GM19463 (cell line): ENCODE measurements at regions not wholly inside any gene's neighbourhood (a gene's known extent, or its start where the extent isn't known, plus 50 kb on each side); places are given as distances from the start of the nearest gene placed in this dataset.
"Not testable (repeated sequence)": the region's sequence is repeated elsewhere in the genome, so short reads cannot be mapped to it uniquely, and the experiment has no call there.

Experiments used
- ATAC-seq: cut with Tn5 transposase; IDR thresholded peaks from one replicate; pipeline ENCODE4 v1.9.1; 2021; ENCODE audit warnings: mild to moderate bottlenecking, moderate library complexity; ENCODE audit not compliant: unreplicated experiment

DNA sequence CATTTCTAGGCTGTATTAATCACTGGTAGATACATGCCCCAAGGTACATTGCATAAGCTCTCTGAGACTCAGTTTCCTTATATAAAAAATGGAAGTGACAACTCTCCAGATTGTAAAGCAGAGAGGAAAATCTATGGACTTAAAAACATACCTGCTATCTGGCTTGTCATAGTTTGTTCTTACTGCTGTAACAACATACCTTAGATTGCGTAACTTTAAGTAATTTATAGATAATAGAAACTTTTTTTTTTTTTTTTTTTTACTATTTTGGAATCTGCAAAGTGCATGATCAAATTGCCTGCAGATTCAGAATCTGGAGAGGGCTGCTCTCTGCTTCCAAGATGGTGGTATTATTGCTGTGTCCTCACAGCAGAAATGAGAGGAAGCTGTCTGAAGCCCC lies 827.7 kb upstream of the BRINP3 start:
- no peak for ATAC-seq

DNA sequence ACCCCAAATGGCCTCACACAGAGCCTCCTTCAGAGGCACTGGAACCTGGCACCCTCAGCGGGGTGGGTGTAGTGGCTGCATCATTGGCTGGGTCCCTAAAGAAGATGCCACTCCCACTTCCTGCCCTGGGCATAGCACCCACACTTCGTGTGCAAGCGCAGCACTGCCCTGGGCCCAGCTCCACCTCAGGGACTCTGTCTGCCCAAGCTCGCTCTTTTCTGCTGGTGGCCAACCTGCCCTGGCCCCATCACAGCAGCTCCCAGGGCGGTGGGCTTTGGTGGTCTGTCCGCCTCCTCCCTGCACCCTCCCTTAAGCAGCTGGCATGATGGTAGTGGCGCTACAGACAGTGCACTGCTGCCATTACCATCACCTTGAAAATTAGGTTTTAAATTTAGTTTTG lies 829.3 kb upstream of the BRINP3 start:
- ATAC-seq: no peak

DNA sequence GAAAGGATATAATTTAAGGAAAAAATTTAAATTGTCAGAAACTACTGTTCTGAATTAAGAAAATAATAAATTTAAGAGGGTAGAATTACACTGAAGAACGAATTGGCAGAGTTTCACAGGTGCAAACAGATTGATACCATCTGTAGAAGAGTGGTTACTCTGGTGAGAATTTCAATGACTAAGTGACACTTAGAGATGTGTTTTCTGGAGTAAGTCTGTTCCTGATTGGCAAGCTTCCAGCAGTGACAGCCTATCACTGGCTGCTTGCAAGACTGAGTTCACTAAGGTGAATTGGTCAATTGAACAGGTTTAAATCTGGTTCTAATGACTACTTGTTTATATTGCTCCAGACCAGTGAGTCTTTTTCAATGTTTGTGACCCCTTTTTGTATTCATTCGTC lies 838.2 kb upstream of the RGS18 start:
- ATAC-seq: no peak

DNA sequence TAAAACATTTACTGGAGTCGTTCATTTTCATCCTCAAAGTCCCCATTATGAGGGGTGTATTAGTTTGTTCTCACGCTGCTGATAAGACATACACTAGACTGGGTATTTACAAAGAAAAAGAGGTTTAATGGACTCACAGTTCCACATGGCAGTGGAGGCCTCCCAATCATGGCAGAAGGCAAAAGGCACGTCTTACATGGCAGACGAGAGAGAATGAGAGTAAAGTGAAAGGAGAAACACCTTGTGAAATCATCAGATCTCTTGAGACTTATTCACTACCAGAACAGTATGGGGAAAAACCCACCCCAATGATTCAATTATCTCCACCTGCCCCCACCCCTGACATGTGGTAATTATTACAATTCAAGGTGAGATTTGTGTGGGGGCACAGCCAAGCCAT lies 830.4 kb upstream of the RGS18 start:
- no peak for ATAC-seq

DNA sequence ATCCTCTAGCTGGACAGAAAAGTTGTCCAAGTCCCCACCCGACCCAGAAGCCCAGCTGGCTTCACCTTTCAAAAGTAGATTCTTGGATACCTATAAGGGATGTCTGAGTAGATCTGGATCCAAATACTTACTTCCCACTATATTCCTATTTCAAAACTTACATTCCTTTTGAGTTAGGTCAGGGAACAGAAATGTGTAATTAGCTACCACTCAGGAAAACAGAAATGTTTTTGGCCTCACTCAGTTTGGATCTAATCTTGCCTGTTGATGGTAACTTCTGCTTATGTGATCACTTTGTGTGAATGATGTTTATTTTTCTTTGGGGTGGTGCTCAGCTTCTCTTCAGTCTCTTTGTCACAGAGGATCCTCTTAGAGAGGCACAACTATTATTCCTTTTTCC lies 814.4 kb upstream of the RGS18 start:
- ATAC-seq: no peak

DNA sequence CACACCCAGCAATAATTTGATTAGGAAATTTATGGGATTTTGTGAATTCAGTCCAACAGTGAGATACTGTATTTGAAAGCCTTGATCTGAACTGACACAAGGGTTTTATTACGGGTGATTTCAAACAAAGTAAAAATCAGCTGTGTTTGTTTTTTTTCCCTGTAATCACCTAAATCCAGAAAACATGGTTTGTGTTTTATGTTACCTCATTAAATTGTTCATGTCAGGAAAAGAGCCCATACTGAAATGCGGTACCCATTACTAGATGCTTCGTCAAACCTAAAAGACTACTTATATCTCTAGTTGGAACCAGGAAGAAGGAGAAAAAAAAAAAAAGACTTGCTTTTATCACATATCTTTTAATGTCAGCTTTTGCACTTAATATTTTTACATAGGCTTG lies 811.9 kb upstream of the RGS18 start:
- ATAC-seq: no peak

DNA sequence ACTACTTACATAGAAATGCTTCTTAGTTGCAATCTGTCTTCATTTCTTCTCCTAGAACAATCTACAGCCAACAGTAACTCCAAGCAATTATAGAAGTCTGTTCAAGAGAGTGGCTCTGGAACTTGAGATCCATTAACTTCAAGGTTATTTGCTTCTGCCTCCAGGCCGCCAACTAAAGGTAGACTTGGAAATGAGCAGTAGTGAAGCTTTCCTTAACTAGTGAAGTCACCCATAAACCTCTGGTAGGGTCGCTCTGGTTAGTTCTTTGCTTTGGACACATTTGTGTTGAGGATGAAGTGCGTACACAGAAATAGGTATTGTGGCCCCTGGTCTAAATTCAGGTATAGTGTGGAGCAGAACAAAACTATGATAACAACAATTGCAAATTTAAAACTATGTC lies 809.9 kb upstream of the RGS18 start:
- ATAC-seq: no peak

DNA sequence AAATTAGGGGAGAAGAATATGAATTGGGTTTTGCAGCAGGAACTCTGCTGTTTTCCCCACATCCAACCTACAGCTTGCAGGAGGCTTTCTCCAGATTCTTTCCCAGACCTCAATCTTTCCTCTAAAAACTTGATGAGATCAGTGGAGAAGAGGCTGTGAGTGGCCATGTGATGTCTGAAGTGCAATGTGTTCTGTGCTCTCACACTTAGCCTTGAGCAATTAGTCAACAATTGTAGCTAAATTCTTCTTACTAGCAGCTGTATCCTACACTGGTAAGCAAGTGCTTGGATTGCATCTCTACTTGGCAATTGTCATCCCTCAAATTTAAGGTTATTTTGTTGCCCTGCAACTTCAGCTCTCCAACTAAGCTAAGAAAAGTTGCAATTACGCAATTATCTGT lies 807.3 kb upstream of the RGS18 start:
- no peak for ATAC-seq

DNA sequence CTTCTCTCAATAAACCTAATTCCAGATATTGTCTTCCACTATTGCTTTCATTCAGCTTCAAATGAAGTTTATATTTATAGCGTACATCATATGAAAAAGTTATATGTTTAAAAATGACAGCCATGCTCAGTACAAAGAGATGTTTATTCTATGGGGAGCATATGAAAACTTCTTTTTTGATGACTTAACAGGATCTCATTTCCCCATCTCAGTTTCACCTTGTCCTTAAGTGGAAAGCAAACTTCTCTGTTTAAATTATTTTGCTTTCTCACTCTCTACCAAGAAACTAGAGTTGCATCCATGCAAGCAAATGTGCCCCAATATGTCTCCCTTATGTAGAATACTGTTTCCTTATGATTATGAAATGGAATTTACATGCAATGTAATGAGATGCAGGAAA lies 799.5 kb upstream of the RGS18 start:
- no peak for ATAC-seq

DNA sequence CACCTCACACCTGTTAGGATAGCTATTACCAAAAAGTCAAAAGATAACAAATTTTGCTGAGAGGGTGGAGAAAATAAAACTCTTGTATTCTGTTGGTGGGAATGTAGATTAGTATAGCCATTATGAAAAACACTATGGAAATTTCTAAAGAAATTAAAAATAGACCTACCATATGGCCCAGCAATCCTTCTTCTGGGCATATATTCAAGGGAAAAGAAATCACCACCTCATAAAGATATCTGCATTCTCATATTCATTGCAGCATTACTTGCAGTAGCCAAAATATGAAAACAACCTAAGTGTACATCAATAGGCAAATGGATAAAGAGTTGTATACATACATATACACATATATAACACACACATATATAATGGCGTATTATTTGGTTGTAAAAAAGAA lies 791.6 kb upstream of the RGS18 start:
- ATAC-seq: no peak

DNA sequence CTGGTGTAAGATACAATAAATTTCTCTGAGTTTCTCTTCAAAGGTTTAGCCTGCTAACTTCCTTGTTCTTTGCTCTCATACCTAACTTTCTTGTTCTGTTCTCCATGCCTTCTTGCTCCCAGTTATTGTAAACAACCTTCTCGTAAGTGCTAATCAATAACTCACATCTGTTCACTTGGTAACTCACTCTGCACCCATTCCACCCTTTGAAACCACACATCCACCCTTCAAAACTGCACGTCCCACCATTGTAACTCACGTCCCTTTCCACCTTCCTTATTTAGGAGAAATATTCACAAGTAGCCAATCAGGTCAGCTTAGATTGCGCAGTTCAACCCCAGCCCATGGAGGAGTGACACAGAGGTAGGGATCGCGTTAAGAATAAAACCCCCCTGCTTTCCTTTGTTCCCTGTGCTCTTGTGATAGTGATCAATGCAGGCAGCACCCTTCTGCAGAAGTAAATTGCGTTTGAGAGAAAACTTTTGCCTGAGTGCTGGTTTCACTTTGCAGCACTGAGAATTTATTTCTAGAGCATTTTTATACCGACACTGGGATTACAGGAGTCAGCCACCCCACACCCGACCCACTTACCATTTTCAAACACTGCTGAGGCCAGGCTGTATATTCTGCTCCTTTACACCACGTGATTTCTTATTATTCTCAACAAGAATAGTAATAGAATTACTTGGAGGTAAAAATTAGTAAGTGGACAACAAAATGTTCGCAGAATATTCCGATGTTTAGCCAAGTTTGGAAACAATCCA lies 789.2 kb upstream of the RGS18 start:
- ATAC-seq: no peak

DNA sequence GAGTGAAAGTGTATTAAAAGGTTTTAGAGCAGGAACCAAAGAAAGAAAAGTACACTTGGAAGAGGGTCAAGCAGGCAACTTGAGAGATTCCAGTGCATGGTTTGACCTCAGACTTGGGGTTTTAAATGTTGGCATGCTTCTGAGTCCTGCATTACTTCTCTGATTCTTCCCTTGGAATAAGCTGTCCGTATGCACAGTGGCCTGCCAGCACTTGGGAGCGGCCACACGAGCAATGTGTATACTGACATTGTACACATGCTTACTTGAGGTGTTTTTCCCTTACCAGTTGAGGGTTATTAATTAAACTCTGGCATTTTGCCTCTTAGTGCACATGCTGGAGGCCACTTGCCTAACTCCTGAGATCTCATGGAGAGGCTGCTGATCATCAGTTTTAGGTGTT lies 786.6 kb upstream of the RGS18 start:
- ATAC-seq: no peak

DNA sequence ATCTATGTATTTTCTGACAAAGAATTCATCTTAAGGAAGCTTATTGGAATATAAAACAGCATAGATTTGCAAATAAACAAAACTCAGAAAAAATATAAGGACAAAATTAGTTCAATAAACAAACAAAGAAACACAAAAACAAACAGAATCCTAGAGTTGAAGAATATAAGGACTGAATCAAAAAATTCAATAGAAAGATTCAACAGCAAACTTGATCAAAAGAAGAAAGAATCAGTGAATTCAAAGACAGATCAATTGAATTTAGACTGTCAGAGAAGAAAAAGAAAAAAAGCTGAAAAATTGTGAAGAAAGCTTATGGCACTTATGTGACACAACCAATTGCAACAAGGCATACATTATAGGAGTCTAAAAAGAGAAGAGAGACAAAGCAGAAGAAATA lies 770.0 kb upstream of the RGS18 start:
- ATAC-seq: no peak

DNA sequence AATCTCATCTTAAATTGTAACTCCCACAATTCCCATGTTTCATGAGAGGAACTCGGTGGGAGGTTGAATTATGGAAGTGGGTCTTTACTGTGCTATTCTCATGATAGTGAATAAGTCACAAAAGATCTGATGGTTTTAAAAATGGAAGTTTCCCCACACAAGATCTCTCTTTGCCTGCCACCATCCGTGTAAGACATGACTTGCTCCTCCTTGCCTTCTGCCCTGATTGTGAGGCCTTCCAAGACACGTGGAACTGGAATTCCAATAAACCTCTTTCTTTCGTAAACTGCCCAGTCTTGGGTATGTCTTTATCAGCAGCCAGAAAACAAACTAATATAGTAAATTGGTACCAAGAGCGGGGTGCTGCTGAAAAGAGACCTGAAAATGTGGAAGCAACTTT lies 761.6 kb upstream of the RGS18 start:
- no peak for ATAC-seq

DNA sequence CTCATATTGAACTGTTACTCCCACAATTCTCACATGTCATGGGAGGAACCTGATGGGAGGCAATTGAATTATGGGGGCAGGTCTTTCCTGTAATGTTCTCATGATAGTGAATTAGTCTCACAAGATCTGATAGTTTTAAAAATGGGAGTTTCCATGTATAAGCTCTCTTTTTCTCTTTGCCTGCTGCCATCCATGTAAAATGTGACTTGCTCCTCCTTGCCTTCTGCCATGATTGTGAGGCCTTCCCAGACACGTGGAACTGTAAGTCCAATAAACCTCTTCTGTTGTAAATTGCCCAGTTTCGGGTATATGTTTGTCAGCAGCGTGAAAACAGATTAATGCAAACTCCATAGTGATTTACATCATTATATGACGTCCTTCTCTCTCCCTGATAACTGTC lies 759.7 kb upstream of the RGS18 start:
- ATAC-seq: no peak

DNA sequence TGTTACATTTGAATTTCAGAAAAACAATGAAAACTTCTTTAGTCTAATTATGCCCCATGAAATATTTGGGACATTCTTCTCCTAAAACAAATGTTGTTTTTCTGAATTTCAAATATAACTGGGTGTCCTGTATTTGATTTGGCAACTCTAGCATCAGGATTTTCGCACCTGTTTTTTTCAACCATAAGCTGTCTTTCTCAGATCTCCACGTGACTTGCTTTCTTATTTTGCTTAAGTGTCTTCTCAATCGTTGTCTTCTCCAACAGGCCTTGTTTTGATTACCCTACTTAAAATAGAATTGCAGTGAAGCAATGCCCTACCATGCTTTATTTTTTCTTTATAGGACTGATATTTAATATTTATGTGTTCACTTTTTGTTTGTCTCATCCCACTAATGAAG lies 752.8 kb upstream of the RGS18 start:
- ATAC-seq: no peak

DNA sequence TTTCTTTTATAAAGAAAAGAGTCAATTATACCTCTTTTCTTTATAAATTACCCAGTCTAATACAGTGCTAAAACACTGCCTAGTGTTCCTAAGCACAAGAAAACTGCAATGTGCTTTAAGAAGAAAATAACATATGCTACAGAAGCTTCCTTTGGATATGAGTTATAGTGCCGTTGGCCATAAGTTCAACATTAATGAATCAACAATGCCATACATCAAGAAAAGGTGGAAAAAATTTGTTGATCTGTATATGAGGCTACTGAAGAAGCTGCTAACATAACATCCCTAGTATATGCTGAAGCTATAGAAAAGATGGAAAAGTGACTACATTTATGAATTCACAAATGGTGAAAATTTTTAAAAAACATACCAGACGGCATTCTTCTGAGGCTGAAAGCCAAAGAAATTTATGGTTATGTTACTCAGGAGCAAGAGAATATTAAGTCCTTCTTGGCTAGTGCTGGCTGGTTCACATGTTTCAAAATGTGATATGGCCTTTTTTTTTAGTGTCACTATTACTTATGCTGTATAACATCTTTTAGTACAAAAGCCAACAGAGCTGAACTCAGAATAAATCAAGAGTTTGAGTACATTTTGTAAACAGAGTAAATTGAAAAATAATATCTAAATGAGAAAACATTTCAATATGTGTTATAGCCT lies 743.2 kb upstream of the RGS18 start:
- ATAC-seq: no peak

DNA sequence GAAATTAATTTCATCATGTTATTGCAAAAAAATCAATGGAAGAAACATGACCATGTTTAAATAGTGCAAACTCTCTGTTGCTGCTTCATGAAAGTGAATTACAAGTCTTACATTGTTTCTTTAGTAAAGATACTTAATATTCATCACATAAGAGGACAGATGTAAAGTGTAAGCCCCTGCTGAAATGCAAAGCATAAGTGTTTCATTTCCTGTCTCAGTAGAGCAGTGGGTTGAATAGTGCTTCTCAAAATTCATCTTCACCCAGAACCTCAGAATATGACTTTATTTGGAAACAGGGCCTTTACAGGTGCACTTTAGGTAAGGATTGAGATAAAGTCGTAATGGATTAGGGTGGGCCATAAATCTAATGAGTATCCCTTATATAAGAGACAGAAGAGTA lies 738.4 kb upstream of the RGS18 start:
- no peak for ATAC-seq

DNA sequence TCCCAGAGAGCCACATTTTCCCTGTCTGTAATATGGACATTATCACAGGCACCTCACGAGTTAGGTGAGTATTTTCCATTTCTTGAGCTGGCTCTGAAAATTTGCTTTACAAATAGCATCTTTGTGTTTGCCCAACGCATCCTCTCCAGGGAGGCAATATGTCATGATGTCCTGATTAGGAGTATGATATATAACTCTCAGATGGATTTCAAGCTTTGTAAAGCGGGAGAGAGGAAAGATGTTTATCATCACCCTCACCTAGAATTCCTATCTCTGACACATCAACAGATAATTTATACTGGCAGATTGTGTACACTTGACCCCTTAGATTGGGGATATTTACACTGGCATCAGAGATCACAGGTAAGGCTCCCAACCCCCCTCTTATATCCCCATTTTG lies 730.7 kb upstream of the RGS18 start:
- ATAC-seq: no peak

DNA sequence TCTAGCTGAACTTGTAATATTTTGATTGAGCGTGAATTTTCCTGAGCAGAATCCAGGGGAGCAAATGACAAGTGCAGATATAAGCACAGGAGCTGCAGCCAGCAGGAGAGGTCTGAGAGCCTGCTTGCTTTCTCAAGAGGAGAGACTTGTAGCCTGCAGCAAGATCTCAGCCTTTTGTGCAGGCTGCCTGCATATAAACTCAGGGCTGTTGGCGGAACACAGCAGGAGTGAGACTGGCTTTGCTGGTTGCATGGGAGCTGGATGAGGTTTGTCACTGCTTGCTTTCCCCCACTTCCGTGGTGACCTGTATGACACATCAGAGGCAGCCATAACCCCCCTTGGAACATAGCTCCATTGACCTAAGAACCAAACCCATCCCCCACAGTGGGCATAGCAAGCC lies 725.4 kb upstream of the RGS18 start:
- ATAC-seq: no peak

DNA sequence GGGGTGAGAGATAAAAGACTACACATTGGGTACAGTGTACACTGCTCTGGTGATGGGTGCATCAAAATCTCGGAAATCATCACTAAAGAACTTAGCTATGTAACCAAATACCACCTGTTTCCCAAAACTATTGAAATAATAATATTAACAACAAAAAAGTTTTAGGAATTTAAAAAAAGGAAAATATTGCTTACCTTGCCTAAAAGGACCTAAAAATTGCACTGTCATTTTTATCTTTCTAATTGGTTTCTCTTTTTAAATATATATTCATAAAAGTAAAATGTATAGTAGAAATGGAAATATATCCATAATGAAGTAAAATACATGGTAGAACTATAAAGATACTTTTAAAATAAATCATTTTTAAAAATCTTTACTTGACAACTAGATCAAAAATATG lies 719.3 kb upstream of the RGS18 start:
- ATAC-seq: no peak

DNA sequence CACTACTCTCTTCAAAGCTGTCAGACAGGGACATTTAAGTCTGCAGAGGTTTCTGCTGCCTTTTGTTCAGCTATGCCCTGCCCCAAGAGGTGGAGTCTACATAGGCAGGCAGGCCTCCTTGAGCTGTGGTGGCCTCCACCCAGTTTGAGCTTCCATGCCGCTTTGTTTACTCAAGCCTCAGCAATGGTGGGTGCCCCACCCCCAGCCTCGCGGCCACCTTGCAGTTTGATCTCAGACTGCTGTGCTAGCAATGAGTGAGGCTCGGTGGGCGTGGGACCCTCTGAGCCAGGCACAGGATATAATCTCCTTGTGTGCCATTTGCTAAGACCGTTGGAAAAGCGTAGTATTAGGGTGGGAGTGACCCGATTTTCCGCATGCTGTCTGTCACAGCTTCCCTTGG lies 710.0 kb upstream of the RGS18 start:
- ATAC-seq: not testable (repeated sequence)

DNA sequence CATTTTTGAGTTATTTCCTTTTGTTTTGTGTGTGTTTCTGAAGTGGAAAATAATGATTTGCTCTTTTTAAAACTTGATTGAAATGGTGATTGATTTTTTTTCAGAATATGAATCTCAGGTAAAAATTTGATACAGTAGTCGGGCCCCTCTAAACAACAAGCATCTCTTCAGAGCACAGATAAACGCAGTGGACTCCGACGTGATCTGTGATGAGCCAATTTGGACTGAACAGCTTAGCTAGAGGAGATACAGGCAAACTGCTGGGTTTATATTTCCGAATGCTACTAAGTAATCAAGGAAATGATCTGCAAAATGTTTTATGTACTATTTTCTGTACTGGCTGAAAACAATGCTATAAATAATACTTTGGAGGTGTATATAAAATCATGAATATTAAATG lies 705.7 kb upstream of the RGS18 start:
- ATAC-seq: no peak
